ENCODE measurements at regions not wholly inside any gene's neighbourhood (a gene's known extent, or its start where the extent isn't known, plus 50 kb on each side); places are given as distances from the start of the nearest gene placed in this dataset.

DNA sequence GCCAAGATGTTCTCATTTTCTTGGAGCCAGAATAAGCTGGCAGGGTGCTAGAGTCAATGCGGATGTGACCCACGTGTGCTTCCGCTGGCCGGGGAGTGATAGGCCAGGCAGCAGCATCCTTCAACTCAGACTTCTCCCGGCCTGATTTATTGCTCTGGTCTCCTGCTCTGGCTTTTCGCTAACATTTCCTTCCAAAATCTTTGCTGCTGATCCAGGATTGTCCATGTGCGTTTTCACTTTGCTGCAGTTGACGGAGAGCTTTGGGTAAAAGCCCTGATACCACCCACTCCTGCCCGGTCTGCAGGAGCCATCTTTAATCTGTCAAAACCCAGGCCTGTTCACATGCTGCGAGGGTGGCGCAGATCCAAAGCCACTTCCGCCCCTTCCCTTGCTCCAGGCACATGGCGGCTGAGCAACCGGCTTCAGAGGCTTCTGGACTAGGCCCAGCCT is 106.8 kb downstream of the CYP26A1 start:
- TF ChIP-seq, protein P1, sequence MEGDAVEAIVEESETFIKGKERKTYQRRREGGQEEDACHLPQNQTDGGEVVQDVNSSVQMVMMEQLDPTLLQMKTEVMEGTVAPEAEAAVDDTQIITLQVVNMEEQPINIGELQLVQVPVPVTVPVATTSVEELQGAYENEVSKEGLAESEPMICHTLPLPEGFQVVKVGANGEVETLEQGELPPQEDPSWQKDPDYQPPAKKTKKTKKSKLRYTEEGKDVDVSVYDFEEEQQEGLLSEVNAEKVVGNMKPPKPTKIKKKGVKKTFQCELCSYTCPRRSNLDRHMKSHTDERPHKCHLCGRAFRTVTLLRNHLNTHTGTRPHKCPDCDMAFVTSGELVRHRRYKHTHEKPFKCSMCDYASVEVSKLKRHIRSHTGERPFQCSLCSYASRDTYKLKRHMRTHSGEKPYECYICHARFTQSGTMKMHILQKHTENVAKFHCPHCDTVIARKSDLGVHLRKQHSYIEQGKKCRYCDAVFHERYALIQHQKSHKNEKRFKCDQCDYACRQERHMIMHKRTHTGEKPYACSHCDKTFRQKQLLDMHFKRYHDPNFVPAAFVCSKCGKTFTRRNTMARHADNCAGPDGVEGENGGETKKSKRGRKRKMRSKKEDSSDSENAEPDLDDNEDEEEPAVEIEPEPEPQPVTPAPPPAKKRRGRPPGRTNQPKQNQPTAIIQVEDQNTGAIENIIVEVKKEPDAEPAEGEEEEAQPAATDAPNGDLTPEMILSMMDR (IDR thresholded peaks at IDR 0.05; ENCODE audit: extremely low read depth in 1 of 2, insufficient read depth in 1 of 2, low read depth in 1 of 2, low read length in 2 of 2): no peak
- TF ChIP-seq JUN (IDR thresholded peaks at IDR 0.05; ENCODE audit: borderline replicate concordance, insufficient read depth, insufficient read length, low read depth) (no peak), POLR2A (IDR thresholded peaks at IDR 0.05; ENCODE audit: low read depth, low read length) (no peak), POLR2AphosphoS5 (IDR thresholded peaks at IDR 0.05; ENCODE audit: insufficient read depth, low read depth, low read length) (no peak), FOS (IDR thresholded peaks at IDR 0.05; ENCODE audit: borderline replicate concordance, insufficient read depth, low read length) (no peak), EZH2 (IDR thresholded peaks at IDR 0.05; ENCODE audit: borderline replicate concordance, low read depth, low read length, severe bottlenecking) (no peak), GATA2 (IDR thresholded peaks at IDR 0.05; ENCODE audit: insufficient read depth, insufficient read length, low read depth, low read length) (no peak), MYC (IDR thresholded peaks at IDR 0.05; ENCODE audit: low read depth, low read length) (no peak)
- TF ChIP-seq, protein P2, sequence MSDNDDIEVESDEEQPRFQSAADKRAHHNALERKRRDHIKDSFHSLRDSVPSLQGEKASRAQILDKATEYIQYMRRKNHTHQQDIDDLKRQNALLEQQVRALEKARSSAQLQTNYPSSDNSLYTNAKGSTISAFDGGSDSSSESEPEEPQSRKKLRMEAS (IDR thresholded peaks at IDR 0.05; ENCODE audit: insufficient read depth, insufficient read length): no peak
